HG03095 (cell line): ENCODE measurements at regions not wholly inside any gene's neighbourhood (a gene's known extent, or its start where the extent isn't known, plus 50 kb on each side); places are given as distances from the start of the nearest gene placed in this dataset.

ENCODE experiments used
- ATAC-seq: cut with Tn5 transposase; IDR thresholded peaks from one replicate; pipeline ENCODE4 v1.9.1; 2021; ENCODE audit warnings: moderate library complexity; ENCODE audit not compliant: unreplicated experiment

DNA sequence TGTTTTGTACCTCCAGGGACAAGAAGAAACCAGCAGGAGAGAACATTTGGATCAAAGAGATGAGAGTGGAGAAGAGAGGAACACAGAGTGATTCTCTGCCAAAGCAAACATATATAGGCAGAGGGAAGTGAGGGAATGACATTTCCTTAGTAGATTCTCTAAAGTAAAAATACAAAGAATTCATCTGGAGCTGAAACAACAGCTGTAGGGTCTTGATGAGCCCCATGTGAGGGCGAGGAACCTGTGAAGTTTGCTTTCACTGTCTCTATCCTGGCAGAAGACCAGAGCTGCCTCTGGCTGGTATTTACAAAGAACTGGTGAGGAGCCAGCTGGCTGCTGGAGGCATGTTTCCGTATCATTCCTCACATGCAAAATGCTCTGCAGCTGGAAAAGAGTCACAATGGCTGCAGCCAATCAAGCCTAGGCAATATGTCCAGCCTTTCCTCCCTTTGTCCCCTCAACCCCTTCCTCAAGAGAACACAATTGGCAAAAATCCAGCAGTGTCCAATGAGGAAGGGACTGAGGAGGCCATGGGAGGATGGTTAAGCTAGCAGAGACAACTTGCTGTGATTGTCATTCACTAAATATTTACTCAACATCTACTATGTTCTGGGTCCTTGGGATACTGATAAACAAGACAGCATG lies 122.5 kb downstream of the PHLDA1 start:
- no peak for ATAC-seq

DNA sequence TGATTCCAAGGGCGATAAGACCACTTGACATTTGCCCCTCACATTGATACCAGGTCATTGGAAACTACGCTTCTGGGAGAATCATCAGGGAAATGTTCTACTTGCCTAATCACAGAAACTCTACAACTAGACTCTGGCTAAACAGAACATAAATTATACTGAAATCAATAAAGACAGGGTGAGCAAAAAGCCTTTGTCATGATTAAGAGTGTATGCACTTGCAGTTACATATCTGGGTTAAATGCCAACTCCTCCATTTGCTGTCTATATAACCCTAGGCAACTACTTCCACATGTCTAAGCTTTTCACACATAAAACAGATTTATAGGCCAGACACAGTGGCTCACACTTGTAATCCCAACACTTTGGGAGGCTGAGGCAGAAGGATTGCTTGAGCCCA lies 125.7 kb downstream of the PHLDA1 start:
- no peak for ATAC-seq

DNA sequence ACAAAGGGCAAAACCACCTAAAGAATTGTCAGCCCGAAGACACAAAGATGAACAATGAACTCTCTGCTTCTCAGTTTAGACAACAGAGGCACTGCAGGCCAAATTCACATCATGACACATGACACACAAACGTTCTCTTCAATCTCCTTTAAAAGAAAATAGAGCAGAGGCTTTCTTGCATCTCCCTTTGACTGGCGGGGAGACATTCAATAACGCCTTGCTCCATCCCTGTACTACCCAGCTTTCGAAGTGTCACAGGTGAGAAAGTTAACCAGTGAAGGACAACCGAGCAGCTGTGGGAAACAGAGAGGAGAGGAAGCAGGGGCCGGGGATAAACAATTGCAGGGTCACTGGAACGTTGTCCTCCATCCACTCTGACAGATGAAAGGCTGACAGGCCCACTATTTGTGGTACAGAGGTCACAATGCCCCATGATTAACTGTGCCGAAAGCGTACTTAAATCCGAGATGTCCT lies 130.8 kb downstream of the PHLDA1 start:
- no peak for ATAC-seq

DNA sequence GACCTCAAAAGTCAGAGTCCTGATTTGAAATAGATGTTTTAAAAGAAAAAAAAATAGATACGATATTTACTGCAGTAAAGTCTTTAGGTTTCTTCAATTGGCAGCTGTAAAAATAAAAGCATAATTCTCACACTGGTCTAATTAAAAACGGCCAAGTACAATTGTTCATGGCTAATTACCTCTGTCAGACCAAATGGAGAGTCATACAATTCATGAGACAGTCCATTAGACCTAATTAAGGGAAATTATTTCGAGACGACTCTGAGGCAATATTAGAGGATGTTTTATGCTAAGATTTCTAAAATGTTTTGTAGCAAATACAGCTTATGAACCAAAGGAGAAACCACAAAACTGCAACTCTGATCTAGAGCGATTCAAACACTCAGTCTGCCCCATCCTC lies 131.3 kb downstream of the PHLDA1 start:
- no peak for ATAC-seq

DNA sequence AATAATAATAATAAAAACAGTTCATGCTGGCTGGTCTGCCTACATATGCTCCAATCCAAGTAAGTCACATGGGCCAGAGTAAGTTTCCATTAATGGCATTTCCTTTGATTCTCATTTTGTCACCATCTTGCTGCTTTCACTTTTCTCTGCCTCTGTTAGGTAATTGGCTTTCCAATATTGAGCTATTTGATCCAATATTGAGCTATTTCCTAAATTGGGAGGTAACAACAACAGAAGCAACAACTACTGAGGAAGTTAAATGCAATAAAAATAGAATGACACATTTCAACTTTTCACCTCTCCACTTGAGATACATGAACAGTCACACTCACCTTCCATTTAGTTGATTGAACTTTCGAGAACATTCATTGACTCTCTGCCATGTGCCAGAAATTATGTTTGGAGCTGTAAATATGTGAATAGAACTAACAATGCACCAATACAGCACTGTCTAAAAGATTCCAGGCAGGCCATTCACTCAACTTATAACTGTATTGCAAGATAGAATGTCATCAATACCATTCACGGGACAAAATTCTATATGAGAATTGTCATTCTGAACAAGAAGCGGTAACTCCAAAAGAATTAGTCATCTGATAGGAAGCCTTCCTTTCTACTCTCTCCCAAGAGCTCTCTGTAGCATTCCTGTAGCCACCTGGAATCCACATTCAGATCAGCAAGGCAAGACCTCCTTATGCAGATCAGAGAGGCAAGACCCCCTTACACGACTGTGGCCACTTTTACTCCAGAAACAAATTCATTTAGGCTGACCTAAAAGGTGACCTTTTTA lies 136.4 kb downstream of the PHLDA1 start:
- ATAC-seq: no peak

DNA sequence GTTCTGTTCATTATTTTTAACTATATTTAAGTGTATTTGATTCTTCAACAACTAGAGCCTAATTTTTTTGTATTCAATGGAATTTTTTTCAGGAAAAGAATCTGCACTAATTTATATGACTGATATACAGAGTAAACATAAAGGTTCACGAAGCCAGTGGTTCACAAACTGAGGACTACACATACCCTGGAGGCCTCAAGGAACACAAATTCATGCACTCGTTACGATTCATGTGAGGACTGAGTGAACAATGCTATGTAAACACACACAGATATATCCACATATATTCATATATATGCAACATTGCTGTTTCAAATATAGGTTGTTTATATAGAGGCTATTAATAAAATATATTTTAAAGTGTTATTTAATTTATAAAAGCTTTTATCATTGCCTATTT lies 137.8 kb downstream of the PHLDA1 start:
- ATAC-seq: no peak

DNA sequence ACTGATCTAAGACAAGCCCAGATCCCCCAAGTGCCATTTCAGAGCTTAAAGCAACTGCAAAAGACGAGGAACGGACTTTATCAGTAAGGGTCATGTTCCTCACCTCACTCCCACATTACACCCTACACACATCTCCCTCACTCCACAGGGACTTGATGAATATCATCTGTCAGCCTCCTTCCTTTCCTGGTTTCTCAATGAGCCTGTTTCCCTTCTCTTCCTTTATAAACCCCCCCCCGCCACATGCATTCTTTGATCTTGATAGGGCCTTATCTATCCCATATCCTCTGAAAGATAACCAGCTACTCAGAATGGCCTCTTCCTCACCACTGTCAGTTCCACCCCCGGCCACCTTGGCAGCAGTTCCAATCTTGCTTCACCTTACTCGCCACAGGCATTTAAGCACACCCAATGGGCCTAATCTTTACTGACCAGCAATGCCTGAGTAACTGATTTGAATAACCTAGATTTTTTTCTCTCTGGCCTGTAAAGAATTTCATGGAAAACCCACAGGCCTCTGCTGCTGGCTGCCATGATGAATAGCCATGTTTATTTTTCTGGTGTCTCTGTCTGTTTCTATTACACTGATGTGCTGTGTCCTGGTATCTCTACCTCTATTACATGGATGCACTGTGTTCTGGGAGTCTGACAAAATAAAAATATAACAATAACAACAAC lies 138.7 kb downstream of the PHLDA1 start:
- no peak for ATAC-seq

DNA sequence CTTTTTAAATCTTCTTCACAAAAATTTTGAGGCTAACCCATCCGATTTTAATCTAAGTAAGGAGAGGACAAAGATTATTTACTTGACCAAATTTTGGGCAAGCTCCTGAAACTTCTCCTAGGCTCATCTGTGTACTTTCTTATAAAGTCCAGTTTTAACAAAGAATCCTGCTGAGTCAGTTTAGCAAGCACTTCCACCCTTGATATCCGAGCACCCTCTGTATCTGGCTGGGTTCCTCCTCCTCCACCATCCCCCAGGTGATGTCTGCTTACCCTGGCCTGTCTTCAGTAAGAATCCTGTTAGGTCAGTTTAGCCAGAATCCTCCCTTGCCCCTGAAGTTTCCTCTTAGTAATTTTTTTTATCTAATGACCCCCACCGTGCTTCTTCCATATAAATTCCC lies 140.5 kb downstream of the PHLDA1 start:
- ATAC-seq: no peak

DNA sequence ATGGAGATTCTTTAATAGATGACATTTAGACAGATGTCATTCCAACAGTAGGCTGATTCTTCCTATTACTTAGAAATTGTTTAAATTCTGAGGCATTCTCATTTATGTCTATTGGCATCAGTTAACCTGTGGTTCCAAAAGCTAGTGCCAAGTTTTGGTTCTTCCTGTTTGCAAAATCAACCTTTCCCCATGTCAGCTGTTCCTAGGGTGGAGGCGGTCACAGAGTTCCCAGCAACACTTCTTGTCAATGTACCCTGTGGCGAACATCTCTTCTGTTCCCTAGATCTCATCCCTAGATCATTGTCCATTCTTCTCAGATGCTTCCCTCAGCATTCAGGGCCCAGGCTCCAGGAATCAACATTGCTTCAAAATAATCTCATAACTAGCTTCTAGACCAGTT lies 140.9 kb downstream of the PHLDA1 start:
- ATAC-seq: no peak

DNA sequence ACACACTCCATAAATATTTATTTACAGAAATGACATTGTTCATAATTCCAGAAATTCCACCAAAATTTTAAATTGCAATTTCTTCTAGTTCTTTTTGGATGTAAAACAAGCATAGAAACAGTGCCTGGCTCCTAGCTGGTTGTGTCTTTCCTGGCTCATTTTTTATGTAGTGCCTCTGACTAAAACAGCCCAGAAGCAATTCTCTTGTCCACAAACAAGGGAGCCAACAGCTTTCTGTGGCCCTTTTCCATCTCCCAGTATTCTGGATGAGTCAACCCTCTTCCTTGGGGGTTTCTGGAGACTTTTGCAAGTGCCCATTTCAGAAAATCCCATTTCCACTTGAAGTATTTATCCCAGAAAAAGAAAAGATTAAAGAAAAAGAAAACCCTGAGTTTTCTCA lies 141.4 kb downstream of the PHLDA1 start:
- ATAC-seq: no peak

DNA sequence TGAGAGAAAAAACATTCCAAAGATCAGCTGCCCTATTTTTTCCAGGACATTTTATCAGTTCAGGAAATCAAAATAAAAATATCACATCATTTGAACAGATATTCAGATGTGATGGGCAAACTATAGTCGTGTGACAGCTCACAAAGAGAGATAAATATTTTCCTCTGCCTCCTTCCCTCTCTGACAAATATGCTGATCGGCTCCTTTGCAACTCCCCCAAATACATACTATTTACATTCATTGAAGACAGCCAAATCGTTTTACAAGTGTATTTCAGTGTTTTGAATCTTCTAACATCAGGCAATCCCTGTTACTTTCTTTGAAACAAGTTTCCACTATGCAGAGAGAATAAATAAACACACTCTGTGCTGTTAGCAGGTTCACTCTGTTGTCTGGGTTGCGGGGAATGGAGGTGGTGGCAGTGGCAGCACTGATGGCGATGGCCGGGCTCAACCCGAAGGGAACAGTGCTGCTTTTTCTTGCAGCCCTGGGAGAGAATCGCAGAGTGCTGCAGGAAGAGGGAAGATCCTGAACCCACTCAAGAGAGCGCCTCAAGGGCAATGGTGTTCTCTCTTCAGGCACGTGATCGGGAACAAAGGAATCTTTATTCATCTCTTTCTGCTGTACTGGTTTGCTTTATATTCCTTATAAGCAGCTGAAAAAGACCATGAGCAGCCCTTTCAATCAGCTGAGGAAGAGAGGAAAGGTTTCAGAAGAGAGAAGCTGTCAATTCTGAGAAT lies 142.5 kb downstream of the PHLDA1 start:
- no peak for ATAC-seq

DNA sequence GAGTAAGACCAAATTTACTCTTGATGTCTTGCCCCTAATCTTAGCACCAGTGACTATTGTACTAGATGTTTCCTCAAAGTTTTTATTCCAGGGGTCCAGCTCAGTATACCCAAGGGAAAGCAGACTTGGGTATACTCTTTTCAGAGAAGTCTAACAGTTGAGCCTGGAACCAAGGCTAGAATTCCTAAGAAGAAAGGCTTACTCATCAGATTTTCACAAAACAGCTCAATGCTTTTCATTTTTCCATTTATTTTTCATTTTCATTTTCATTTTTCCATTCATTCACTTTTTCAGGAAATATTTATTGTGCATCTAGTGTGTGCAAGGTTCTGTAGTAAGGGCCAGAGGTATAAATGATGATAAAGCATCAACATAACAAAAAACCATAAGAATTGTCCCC lies 143.2 kb downstream of the PHLDA1 start:
- ATAC-seq: no peak

DNA sequence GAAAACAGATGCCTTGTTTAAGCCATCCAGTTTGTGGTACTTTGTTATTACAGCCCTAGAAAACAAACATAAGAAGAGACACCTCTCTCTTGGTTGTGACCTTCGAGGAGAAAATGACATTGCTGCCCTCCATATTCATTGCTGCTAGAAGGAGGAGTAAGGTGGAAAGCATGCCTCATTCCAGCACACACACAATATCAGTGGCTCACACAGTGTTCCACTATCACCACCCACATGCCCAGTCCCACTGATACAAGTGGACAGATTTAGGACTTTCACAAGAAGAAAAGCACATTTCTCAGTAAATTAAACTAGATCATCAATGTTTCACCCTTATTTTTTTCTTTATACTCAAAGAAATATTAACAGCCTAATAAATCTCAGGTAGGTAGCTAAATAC lies 143.6 kb downstream of the PHLDA1 start:
- ATAC-seq: no peak

DNA sequence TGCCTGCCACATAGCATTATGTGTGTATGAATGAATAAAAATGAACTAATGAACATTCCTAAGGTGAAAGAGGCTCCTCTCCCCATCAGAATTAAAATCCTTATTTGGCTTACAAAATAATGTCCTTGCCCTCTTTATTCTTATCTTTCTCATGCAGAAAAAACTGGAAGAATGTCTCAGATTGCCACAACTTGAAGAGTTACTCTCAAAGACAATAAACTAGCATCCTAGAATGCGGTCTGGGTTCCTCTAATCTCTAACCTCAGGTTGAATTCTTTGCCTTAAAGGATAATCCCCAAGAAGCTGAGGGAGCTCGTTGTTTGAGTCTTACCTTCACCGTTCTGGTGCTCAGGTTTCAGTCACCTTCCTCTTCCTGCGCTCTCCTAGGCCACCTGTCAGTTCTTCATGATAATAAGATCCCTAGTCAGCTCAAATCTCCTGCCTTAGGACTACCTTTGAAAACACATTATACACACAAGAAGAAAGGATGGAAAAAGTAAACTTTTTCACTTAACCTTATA lies 147.1 kb downstream of the PHLDA1 start:
- ATAC-seq: no peak

DNA sequence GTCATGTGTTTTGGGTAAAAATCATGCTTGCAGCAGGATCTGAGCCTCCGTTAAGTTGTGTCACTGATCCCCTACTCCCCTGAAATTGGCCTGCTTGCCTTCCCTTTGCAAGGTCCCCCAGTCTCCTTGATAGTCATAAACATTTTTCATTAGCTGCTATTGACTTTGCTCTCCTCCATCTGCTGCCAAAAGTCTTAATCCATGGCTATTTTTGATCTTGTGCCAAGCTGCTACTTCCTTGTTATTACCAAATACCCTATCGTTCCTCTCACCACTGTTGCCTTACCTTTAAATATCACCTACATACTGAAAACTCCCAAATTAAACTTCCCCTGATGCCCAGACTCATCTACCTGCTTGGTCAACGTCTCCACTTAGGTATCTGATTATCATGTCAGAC lies 148.3 kb downstream of the PHLDA1 start:
- no peak for ATAC-seq

DNA sequence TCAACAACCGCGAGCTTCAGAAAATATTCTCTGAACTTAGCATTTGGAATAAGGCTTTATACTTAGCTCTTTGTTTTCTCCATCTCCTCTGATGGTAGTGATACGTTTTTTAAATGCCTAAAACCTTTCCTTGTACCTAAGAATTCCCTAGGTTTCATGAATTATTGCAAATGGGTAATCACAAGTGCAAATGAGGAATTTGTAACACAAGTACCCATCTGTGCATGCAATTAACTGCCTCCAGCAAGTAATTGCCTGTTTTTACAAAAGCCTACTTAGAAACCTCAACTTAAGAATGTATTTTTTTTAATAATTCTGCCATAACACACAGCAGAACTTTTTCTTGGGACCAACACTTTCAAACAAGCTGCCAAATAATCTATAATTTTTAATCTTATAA lies 149.2 kb downstream of the PHLDA1 start:
- no peak for ATAC-seq

DNA sequence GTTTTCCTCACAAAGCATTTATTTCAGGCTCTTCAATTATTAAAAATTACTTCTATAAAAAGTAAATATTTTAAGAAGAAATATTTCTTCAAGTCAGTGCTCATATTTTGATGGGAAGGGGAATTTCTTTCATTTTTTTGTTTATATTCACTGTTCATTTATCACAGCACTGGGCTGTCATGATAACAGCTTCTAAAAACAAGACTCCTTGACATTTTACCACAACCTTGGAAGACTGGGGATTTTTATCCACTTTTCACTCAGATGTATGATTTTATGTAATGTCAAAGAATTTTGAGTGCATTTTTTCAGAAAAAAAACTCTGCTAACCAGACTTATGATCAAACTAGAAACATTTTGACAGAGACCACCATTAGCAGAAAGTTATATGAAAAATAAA lies 149.7 kb downstream of the PHLDA1 start:
- ATAC-seq: no peak

DNA sequence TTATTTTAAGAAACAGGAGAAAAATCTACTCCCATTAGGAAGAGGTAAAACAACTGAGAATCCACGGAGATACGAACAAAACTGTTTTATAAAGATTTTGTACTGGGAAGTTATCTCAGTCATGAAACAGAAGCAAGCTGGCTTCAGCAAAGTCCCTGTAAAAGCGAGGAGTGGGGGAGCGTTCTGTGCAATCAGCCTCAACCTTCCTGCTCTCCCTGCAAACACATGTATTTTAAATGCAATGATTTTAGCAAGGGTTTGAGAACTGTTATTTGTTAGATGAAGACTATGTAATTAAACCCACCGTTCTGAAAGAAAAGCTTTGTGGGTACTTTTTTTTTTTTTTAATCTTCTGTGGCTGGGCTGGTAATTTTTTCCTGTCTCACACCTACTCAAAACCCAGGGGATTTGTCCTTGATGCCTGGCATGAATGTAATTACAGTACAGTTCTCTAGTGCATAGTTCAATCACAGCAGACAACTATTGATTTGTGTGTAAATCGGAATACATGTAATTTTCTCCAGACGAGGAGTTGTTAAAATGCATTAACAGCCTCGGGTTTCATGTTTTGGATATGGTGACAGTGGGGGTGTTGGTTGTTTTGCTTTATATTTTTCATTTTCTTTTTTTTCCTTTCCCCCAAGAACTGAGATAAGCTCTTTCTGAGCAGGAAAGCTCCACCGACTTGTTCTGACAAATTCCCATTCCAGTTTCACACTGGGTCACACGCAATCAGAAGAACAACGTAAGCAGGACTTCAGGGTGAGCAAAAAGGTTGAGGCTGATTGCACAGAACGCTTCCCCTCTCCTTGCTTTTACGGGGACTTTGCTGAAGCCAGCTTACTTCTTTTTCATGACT lies 153.6 kb downstream of the PHLDA1 start:
- no peak for ATAC-seq

DNA sequence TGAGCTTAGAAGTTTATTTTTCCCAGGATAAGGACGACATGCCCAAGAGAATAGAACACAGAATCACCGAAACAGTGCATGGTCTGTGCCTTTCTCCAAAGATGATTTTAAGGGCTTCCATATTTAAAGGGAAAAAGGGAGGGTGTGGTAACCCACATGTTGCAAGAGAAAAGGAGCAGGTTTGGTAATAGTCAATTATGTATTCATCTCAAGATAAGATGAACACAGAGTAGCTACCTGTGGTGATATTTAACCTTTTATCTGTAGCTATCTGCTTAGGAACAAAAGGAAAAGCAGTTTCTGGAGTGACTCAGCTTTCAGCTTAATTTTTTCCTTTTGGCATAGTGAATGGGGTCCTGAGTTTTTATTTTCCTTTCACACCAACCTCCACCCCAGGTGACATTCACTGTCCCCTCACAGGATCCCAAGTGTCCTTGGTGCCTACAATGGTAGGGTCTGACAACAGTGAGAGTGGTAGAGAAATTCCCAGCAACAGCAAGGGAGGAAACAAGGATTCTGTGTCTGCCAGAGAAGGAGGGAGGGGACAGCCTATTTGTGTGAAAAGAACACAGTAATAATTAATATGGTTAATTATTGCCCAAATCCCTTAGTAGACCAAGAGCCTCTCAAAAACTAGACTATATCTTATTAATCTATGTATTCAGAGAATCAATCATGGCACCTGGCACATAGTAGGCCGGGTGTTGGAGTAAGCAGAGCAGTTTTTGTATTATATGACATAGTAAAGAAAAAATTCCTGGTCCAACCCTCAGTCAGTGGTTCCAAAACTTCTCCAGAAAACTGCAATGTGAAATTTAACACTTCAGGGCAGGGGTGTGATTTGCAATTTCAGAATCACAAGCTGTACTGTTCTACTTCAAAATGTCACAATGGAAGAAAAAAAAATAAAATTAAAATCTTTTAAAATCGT lies 154.5 kb downstream of the PHLDA1 start:
- no peak for ATAC-seq
